CD14-positive monocyte (primary cell): ENCODE measurements at regions not wholly inside any gene's neighbourhood (a gene's known extent, or its start where the extent isn't known, plus 50 kb on each side); places are given as distances from the start of the nearest gene placed in this dataset.

Experiments used
- DNase-seq, 3 donors: peaks; one replicate each; pipeline ENCODE4 v3.0.0-alpha.2; 2011 to 2022
- H2AFZ ChIP-seq: 2 replicates; pipeline ENCODE4 v1.6.0; 2012; ENCODE audit warnings: mild to moderate bottlenecking, low read depth, low read length, inconsistent platforms; ENCODE audit not compliant: insufficient read depth, poor library complexity, severe bottlenecking
- H3K27ac ChIP-seq, 2 donors: 1 replicate in 1 of 2; 2 replicates in 1 of 2; pipeline ENCODE4 v1.5.1; 2012 to 2013; ENCODE audit warnings: low read length in 2 of 2, control low read depth in 1 of 2, inconsistent platforms in 1 of 2, low read depth in 1 of 2, mild to moderate bottlenecking in 1 of 2
- H3K27me3 ChIP-seq, 2 donors: one replicate each; pipeline versions ENCODE4 v1.6.0 to v1.6.1; 2011 to 2013; ENCODE audit warnings: low read length in 2 of 2; ENCODE audit not compliant: control insufficient read depth in 2 of 2, insufficient read depth in 2 of 2
- H3K36me3 ChIP-seq, 2 donors: replicated peaks in 1 of 2; 1 replicate in 1 of 2; 2 replicates in 1 of 2; pipeline versions ENCODE4 v1.5.1 to v1.6.1; 2012 to 2013; ENCODE audit warnings: low read length in 2 of 2, control low read depth in 1 of 2, inconsistent platforms in 1 of 2, mild to moderate bottlenecking in 1 of 2; ENCODE audit not compliant: insufficient read depth in 2 of 2, control insufficient read depth in 1 of 2
- H3K4me1 ChIP-seq, 2 donors: 1 replicate in 1 of 2; 2 replicates in 1 of 2; pipeline versions ENCODE4 v1.5.1 to v1.6.1; 2012 to 2013; ENCODE audit warnings: low read length in 2 of 2, control low read depth in 1 of 2, inconsistent platforms in 1 of 2, mild to moderate bottlenecking in 1 of 2, moderate library complexity in 1 of 2; ENCODE audit not compliant: insufficient read depth in 2 of 2, control insufficient read depth in 1 of 2
- H3K4me2 ChIP-seq: replicated peaks from 2 replicates; pipeline ENCODE3; 2012; ENCODE audit warnings: low read length, moderate library complexity, mild to moderate bottlenecking; ENCODE audit not compliant: poor library complexity, severe bottlenecking; ENCODE audit errors: extremely low read depth
- H3K4me3 ChIP-seq, 3 experiments: fragments of 200-600 bp in 1 of 3; sonication (generic) in 1 of 3; replicated peaks in 1 of 3; 1 replicate in 2 of 3; 2 replicates in 1 of 3; pipeline ENCODE4 v1.5.1; 2011 to 2013; ENCODE audit warnings: low read length in 3 of 3, mild to moderate bottlenecking in 3 of 3, control low read depth in 2 of 3, low read depth in 2 of 3, inconsistent platforms in 1 of 3, moderate library complexity in 1 of 3
- H3K79me2 ChIP-seq: 2 replicates; pipeline ENCODE4 v1.6.0; 2012; ENCODE audit warnings: mild to moderate bottlenecking, control low read depth, inconsistent platforms, low read length, moderate library complexity; ENCODE audit not compliant: insufficient read depth
- H3K9ac ChIP-seq: 2 replicates; pipeline ENCODE4 v1.6.0; 2017; ENCODE audit warnings: low read length, mild to moderate bottlenecking; ENCODE audit not compliant: insufficient read depth, poor library complexity, severe bottlenecking
- H3K9me3 ChIP-seq, 2 donors: replicated peaks in 1 of 2; 1 replicate in 1 of 2; 2 replicates in 1 of 2; pipeline versions ENCODE4 v1.5.1 to v1.6.1; 2012 to 2013; ENCODE audit warnings: low read length in 2 of 2, control low read depth in 1 of 2; ENCODE audit not compliant: control insufficient read depth in 1 of 2, insufficient read depth in 1 of 2
- H4K20me1 ChIP-seq: 2 replicates; pipeline ENCODE4 v1.6.0; 2012; ENCODE audit warnings: mild to moderate bottlenecking, low read length, control low read depth, moderate library complexity; ENCODE audit not compliant: insufficient read depth
- H3K27ac Mint-ChIP-seq, 7 donors: one replicate each; pipeline ENCODE4 v1.8.0; 2020; ENCODE audit warnings: mild to moderate bottlenecking in 7 of 7, mixed read lengths in 7 of 7, moderate library complexity in 6 of 7, inconsistent platforms in 2 of 7
- H3K27me3 Mint-ChIP-seq, 3 donors: one replicate each; pipeline ENCODE4 v1.8.0; 2021 to 2022; ENCODE audit warnings: low read depth in 3 of 3, mild to moderate bottlenecking in 3 of 3, mixed read lengths in 3 of 3, moderate library complexity in 3 of 3, inconsistent platforms in 1 of 3
- H3K36me3 Mint-ChIP-seq, 2 donors: one replicate each; pipeline ENCODE4 v1.8.0; 2020; ENCODE audit warnings: mixed read lengths in 2 of 2, inconsistent platforms in 1 of 2, mild to moderate bottlenecking in 1 of 2
- H3K4me1 Mint-ChIP-seq: one replicate; pipeline ENCODE4 v1.8.0; 2020; ENCODE audit warnings: mild to moderate bottlenecking, mixed read lengths
- H3K4me3 Mint-ChIP-seq, 2 donors: one replicate each; pipeline ENCODE4 v1.8.0; 2020; ENCODE audit warnings: mild to moderate bottlenecking in 2 of 2, mixed read lengths in 2 of 2, moderate library complexity in 1 of 2
- H3K9me3 Mint-ChIP-seq, 7 donors: one replicate each; pipeline ENCODE4 v1.8.0; 2020 to 2022; ENCODE audit warnings: mixed read lengths in 7 of 7, mild to moderate bottlenecking in 6 of 7, moderate library complexity in 6 of 7, inconsistent platforms in 2 of 7
- CTCF ChIP-seq: fragments of 200-600 bp; IDR thresholded peaks from one replicate; pipeline ENCODE4 v1.8.0; 2022; ENCODE audit warnings: antibody characterized with exemption, mild to moderate bottlenecking
- WGBS: methylation state at CpG from one replicate; pipeline ENCODE4 v1.1.5; 2013; ENCODE audit warnings: missing lambda C conversion rate; ENCODE audit not compliant: insufficient coverage; 5-methylcytosine and 5-hydroxymethylcytosine counted together
- intact Hi-C, 2 donors: fragments of 100-400 bp; cut with micrococcal nuclease; formaldehyde crosslinking; loops; one replicate each; pipeline versions ENCODE4 v1.15.0 to v1.15.1; 2023

DNA sequence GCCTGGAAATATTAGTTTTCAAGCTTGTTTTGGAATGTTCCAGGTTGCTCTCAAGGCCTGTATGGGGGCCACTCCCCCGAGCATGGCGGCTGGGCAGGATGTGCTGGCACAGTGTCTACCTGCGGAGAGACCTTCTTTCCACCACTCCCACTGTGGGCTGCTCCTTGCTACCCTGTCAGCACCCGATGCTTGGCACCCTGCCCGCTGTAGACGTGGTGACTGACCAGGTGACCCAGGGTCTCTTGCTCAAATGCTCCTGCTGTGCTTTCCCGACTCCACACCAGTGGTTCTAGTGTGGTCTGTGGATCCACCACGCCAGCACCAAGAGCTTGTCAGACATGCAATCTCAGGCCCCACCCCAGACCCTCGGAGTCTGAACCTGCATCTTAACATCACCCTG is 213.3 kb downstream of the SH3BP4 start:
- Mint-ChIP-seq H3K27ac (no peak overlapping the region), H3K9me3 (peaks cover 0 to 3% (median 2%) of the 10 kb centered on the region in 7 donors), H3K4me3 (no peak overlapping the region), H3K27me3 (peaks cover 0 to 9% (median 4%) of the 10 kb centered on the region in 3 donors), H3K36me3 (no peaks in the 10 kb centered on the region), H3K4me1 (no peaks in the 10 kb centered on the region)
- Histone ChIP-seq H3K79me2 (no peaks in the 10 kb centered on the region), H3K27me3 (no peaks in the 10 kb centered on the region), H3K9ac (no peak overlapping the region), H2AFZ (no peak overlapping the region), H3K4me3 (no peak overlapping the region), H3K4me2 (no peak overlapping the region), H3K9me3 (no peaks in the 10 kb centered on the region), H4K20me1 (no peaks in the 10 kb centered on the region), H3K27ac (no peak overlapping the region), H3K36me3 (no peaks in the 10 kb centered on the region), H3K4me1 (no peaks in the 10 kb centered on the region)
- no peak for TF ChIP-seq CTCF
- 92% methylated on average over 7 of the region's 9 CpGs for WGBS
- no peak for DNase-seq
- intact Hi-C loops: no loop called here

DNA sequence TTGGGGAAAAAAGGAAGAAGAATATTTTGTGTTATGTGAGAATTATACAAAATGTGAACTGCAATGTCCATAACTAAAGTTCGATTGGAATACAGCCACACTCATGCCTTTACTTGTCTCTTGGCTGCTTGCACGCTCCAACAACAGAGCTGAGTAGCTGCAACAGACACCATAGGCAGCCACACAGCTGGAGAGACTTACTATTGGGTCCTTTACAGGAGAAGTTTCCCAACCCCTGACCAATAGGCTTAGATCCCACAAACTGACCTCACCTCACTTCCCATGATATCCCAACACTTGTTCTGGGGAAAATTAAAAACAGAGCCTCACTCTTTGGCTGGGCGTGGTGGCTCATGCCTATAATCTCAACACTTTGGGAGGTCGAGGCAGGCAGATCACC is 213.8 kb downstream of the SH3BP4 start:
- Mint-ChIP-seq H3K27me3 (peaks cover 0 to 9% (median 4%) of the 10 kb centered on the region in 3 donors), H3K9me3 (peaks cover 0 to 3% (median 2%) of the 10 kb centered on the region in 7 donors), H3K27ac (no peak overlapping the region), H3K4me3 (no peak overlapping the region), H3K4me1 (no peaks in the 10 kb centered on the region), H3K36me3 (no peaks in the 10 kb centered on the region)
- H3K36me3 ChIP-seq: no peaks in the 10 kb centered on the region
- no peak overlapping the region for H3K4me3 ChIP-seq
- DNase-seq: no peak
- no peaks in the 10 kb centered on the region for H3K79me2 ChIP-seq
- no peaks in the 10 kb centered on the region for H3K4me1 ChIP-seq
- H3K9me3 ChIP-seq: no peaks in the 10 kb centered on the region
- no peak overlapping the region for H2AFZ ChIP-seq
- TF ChIP-seq CTCF: no peak
- no peak overlapping the region for H3K4me2 ChIP-seq
- no peaks in the 10 kb centered on the region for H4K20me1 ChIP-seq
- H3K27ac ChIP-seq: no peak overlapping the region
- H3K9ac ChIP-seq: no peak overlapping the region
- 86% methylated on average over 4 of the region's 4 CpGs for WGBS
- no peaks in the 10 kb centered on the region for H3K27me3 ChIP-seq
- intact Hi-C loops: no loop called here
